ENCODE measurements at regions not wholly inside any gene's neighbourhood (a gene's known extent, or its start where the extent isn't known, plus 50 kb on each side); places are given as distances from the start of the nearest gene placed in this dataset.

DNA sequence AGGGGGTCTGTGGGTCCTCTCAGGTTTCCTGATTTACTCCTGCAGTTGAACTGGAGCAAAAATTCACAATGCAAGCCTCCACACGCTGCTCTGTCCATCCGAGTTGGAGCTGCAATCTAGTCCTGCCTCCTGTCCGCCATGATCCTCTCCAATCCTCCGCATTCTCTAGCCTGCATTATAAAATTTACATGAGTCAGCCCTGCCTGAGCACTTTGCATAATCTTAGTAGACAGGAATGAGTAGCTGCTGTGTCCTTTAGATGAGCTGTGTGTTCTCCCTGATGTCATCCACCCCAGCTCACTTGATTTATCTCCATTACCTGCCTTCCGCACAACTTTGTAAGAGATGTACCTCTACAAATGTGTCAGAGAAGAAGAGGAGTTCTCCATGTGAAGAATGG is 355.6 kb downstream of the STK39 start:
- Histone ChIP-seq H2AFZ (ENCODE audit: control insufficient read depth, low read length) (no peak overlapping the region), H3K9ac (ENCODE audit: control insufficient read depth, extremely low read depth, insufficient read depth, low read length) (no peak overlapping the region), H3K9me1 (ENCODE audit: control insufficient read depth, extremely low read depth, insufficient read depth, low read length) (no peaks in the 10 kb centered on the region), H3K4me3 (ENCODE audit: control insufficient read depth in 2 of 3, extremely low read depth in 1 of 3, insufficient read depth in 2 of 3, low read depth in 1 of 3, low read length in 3 of 3) (no peak overlapping the region), H4K20me1 (ENCODE audit: control insufficient read depth, extremely low read depth, insufficient read depth, low read length) (no peaks in the 10 kb centered on the region), H3K27ac (ENCODE audit: control insufficient read depth, insufficient read depth, low read length) (no peak overlapping the region), H3K9me3 (ENCODE audit: control insufficient read depth, low read depth, low read length) (no peaks in the 10 kb centered on the region), H3K36me3 (ENCODE audit: control insufficient read depth in 2 of 2, extremely low read depth in 1 of 2, insufficient read depth in 2 of 2, low read length in 2 of 2) (no peaks in the 10 kb centered on the region), H3K79me2 (ENCODE audit: control insufficient read depth, insufficient read depth, low read length) (no peaks in the 10 kb centered on the region), H3K4me2 (ENCODE audit: control insufficient read depth, extremely low read depth, insufficient read depth, low read depth, low read length) (no peak overlapping the region), H3K4me1 (ENCODE audit: control insufficient read depth, extremely low read depth, insufficient read depth, low read length) (no peaks in the 10 kb centered on the region), H3K27me3 (ENCODE audit: control insufficient read depth, extremely low read depth, insufficient read depth, low read length) (no peaks in the 10 kb centered on the region)
- FAIRE-seq, result no peak
- no peak for DNase-seq (ENCODE audit: low read depth, low spot score)
- TF ChIP-seq, protein P1, sequence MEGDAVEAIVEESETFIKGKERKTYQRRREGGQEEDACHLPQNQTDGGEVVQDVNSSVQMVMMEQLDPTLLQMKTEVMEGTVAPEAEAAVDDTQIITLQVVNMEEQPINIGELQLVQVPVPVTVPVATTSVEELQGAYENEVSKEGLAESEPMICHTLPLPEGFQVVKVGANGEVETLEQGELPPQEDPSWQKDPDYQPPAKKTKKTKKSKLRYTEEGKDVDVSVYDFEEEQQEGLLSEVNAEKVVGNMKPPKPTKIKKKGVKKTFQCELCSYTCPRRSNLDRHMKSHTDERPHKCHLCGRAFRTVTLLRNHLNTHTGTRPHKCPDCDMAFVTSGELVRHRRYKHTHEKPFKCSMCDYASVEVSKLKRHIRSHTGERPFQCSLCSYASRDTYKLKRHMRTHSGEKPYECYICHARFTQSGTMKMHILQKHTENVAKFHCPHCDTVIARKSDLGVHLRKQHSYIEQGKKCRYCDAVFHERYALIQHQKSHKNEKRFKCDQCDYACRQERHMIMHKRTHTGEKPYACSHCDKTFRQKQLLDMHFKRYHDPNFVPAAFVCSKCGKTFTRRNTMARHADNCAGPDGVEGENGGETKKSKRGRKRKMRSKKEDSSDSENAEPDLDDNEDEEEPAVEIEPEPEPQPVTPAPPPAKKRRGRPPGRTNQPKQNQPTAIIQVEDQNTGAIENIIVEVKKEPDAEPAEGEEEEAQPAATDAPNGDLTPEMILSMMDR (optimal IDR thresholded peaks at IDR 0.05 in 1 of 3, IDR thresholded peaks at IDR 0.05 in 1 of 3, conservative IDR thresholded peaks at IDR 0.05 in 1 of 3; ENCODE audit: extremely low read depth in 1 of 3, insufficient read depth in 2 of 3, low read length in 3 of 3), result no peak
- no peak for TF ChIP-seq EZH2 (IDR thresholded peaks at IDR 0.05; ENCODE audit: low read length)
- dilution Hi-C loops (cut with MboI; ENCODE audit: extremely low pct_ligation_motif_present, low sequenced_read_pairs), result no loop called here

DNA sequence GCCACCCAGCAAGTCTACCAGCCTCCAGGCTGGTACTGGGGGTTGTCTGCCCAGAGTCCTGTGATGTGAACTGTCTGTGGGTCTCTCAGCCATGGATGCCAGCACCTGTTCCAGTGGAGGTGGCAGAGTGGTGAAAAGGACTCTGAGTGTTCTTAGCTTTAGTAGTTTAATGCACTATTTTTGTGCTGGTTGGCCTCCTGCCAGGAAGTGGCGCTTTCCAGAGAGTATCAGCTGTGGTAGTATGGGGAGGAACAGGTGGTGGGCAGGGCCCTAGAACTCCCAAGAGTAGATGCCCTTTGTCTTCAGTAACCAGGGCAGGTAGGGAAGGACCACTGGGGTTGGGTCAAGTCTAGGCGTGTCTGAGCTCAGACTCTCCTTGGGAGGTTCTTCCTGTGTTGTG is 356.7 kb downstream of the STK39 start:
- Histone ChIP-seq H3K4me3 (ENCODE audit: control insufficient read depth in 2 of 3, extremely low read depth in 1 of 3, insufficient read depth in 2 of 3, low read depth in 1 of 3, low read length in 3 of 3) (no peak overlapping the region), H3K4me1 (ENCODE audit: control insufficient read depth, extremely low read depth, insufficient read depth, low read length) (no peaks in the 10 kb centered on the region), H3K36me3 (ENCODE audit: control insufficient read depth in 2 of 2, extremely low read depth in 1 of 2, insufficient read depth in 2 of 2, low read length in 2 of 2) (no peaks in the 10 kb centered on the region), H3K9ac (ENCODE audit: control insufficient read depth, extremely low read depth, insufficient read depth, low read length) (no peak overlapping the region), H3K4me2 (ENCODE audit: control insufficient read depth, extremely low read depth, insufficient read depth, low read depth, low read length) (no peak overlapping the region), H2AFZ (ENCODE audit: control insufficient read depth, low read length) (no peak overlapping the region), H4K20me1 (ENCODE audit: control insufficient read depth, extremely low read depth, insufficient read depth, low read length) (no peaks in the 10 kb centered on the region), H3K79me2 (ENCODE audit: control insufficient read depth, insufficient read depth, low read length) (no peaks in the 10 kb centered on the region), H3K9me3 (ENCODE audit: control insufficient read depth, low read depth, low read length) (no peaks in the 10 kb centered on the region), H3K9me1 (ENCODE audit: control insufficient read depth, extremely low read depth, insufficient read depth, low read length) (no peaks in the 10 kb centered on the region), H3K27ac (ENCODE audit: control insufficient read depth, insufficient read depth, low read length) (no peak overlapping the region), H3K27me3 (ENCODE audit: control insufficient read depth, extremely low read depth, insufficient read depth, low read length) (no peaks in the 10 kb centered on the region)
- TF ChIP-seq, protein P1 (optimal IDR thresholded peaks at IDR 0.05 in 1 of 3, IDR thresholded peaks at IDR 0.05 in 1 of 3, conservative IDR thresholded peaks at IDR 0.05 in 1 of 3; ENCODE audit: extremely low read depth in 1 of 3, insufficient read depth in 2 of 3, low read length in 3 of 3), result no peak
- no peak for TF ChIP-seq EZH2 (IDR thresholded peaks at IDR 0.05; ENCODE audit: low read length)
- dilution Hi-C loops (cut with MboI; ENCODE audit: extremely low pct_ligation_motif_present, low sequenced_read_pairs), result no loop called here
- FAIRE-seq, result no peak
- no peak for DNase-seq (ENCODE audit: low read depth, low spot score)

All from keratinocyte (primary cell).